Omental fat pad (tissue), 3 donors: ENCODE measurements at regions not wholly inside any gene's neighbourhood (a gene's known extent, or its start where the extent isn't known, plus 50 kb on each side); places are given as distances from the start of the nearest gene placed in this dataset.
"Not testable (repeated sequence)": the region's sequence is repeated elsewhere in the genome, so short reads cannot be mapped to it uniquely, and the experiment has no call there.

Experiments
- ATAC-seq: fragments of 150-250 bp; one replicate; pipeline ENCODE4 v1.9.1; 2016; ENCODE audit warnings: mild to moderate bottlenecking, moderate library complexity; ENCODE audit not compliant: low FRiP score
- DNase-seq: peaks from one replicate; pipeline ENCODE4 v3.0.0-alpha.2; 2019; ENCODE audit warnings: low spot score
- CTCF ChIP-seq, 3 donors: fragments of 450-650 bp; IDR thresholded peaks; one replicate each; pipeline ENCODE4 v1.5.1; 2016 to 2017; ENCODE audit warnings: antibody characterized with exemption in 3 of 3, mild to moderate bottlenecking in 3 of 3, moderate library complexity in 2 of 3

DNA sequence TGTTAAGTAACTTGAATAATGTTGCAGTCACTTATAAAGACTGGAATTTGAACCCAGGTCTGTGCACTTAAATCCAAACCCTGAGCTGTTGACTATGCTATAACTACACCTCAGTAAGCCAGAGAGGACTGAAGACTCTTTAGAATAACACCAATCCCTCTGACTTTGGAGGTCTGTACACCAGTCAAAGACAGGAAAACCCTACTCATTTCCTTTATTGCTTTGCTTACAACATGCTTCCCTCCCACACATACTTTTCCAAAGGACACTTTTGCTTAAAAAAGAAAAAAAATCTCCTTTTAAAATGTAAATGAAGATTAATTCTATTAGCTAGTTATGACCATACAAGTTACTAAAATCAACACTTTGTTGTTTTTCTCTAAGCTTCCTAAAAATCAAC is 184.7 kb upstream of the KCTD7 start:
- DNase-seq = no peak
- no peak for TF ChIP-seq CTCF (IDR thresholded peaks at IDR 0.05)
- ATAC-seq = no peak

DNA sequence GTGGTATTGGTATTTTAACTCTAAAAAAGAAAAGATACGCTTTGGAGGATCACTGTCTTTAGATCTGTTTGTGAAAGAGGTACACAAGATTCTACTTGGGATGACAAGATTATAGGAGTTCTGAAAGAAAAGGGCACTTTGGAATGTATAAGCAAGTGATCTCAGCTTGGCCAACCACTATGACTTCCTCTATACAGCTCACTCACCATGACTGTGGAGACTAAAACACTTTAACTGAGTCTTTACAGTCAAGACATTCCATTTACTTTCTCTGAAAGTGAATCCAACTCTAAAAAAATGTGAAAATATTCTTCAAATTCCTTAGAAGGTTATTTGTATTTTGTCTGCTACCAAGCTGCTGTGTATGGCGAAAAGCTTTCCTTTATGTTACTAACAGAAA is 181.7 kb upstream of the KCTD7 start:
- DNase-seq, ATAC-seq: not testable (repeated sequence)

GRCh38 chr7:66450814-66451213 is 177.9 kb upstream of the KCTD7 start:
- DNase-seq, ATAC-seq: not testable (repeated sequence)

DNA sequence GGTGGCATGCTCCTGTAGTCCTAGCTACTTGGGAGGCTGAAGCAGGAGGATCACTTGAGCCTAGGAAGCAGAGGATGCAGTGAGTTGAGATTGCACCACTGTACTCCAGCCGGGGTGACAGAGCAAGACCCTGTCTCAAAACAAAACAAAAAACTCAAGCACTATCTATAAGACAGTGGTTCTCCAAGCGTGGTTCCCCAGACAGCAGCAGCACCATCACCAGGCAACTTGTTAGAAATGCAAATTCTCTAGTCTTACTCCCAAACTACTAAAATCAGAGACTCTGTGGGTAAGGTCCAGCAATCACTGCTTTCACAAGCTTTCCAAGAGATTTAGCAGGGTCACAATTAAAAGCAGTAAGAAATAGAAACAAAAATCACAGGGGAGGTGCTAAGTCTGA is 177.0 kb upstream of the KCTD7 start:
- not testable (repeated sequence) for ATAC-seq, DNase-seq

- no peak for ATAC-seq
- no peak for DNase-seq
- TF ChIP-seq CTCF (IDR thresholded peaks at IDR 0.05) = no peak
Observed at GRCh38 chr7:66452165-66452564, 176.5 kb upstream of the KCTD7 start.

- DNase-seq = no peak
- ATAC-seq = no peak
- TF ChIP-seq CTCF (IDR thresholded peaks at IDR 0.05) = no peak
Observed at GRCh38 chr7:66453340-66453739, 175.3 kb upstream of the KCTD7 start.

DNA sequence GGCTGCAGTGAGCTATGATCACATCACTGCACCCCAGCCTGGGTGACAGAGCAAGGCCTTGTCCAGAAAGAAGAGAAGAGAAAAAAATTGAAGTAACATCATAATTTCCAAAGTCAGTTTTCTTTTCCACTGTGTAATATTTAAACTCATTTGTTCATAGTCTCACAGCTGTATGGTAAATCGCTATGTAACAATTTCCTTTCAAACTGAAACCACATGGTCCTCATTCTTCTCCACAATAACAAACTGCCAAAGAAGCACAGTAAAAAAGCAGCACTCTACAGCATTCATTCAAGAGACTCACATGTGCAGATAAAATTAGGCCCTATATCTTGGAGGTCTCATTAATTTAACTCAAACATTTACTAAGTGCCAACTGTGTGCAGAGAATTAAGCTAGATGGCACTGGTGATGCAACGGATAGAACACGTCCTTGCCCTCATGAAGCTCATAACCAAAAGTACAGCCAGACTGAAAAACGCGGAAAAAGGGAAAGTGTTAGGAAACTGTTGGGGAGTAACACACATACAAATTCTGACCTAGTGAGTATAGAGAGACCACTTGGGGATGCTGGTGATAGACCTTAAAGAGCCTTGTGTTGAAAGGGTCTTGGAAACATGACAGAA is 174.0 kb upstream of the KCTD7 start:
- DNase-seq = no peak
- TF ChIP-seq CTCF (IDR thresholded peaks at IDR 0.05) = no peak
- ATAC-seq = no peak

DNA sequence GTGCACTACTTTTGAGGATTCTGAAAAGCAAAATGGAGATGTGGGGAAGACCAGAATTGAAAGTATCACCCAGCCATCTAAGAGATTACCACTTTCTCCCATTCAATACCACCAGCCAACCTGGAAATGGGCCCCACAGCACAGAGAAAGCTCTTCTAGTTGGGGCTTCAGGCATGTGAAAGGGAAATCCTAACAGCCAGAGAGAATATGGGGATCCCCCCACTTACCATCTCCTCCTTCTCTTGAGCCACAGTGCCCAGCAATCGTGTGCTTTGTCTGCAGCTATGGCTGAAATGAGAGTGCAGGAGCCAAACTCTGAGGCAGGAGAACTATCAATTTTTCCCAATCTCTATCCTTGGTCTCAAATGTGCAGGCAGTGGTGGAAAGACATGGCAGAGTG is 173.2 kb upstream of the KCTD7 start:
- not testable (repeated sequence) for ATAC-seq, DNase-seq

GRCh38 chr7:66456431-66456830 is 172.2 kb upstream of the KCTD7 start:
- DNase-seq, ATAC-seq: not testable (repeated sequence)

DNA sequence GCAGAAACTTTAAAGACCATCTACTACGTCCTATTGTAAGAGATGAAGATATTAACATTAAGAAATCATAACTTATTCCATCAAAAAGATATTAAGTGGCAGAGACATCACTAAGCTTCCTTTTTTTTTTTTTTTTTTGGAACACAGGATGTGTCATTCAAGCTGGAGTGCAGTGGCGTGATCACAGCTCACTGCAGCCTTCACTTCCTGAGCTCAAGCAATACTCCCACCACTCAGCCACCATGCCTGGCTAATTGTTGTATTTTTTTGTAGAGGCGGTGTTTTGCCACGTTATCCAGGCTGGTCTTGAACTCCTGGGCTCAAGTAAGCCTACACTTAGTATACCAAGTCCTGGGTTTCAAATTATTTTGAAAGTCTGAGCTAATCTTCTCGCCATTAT is 169.7 kb upstream of the KCTD7 start:
- not testable (repeated sequence) for ATAC-seq, DNase-seq

DNA sequence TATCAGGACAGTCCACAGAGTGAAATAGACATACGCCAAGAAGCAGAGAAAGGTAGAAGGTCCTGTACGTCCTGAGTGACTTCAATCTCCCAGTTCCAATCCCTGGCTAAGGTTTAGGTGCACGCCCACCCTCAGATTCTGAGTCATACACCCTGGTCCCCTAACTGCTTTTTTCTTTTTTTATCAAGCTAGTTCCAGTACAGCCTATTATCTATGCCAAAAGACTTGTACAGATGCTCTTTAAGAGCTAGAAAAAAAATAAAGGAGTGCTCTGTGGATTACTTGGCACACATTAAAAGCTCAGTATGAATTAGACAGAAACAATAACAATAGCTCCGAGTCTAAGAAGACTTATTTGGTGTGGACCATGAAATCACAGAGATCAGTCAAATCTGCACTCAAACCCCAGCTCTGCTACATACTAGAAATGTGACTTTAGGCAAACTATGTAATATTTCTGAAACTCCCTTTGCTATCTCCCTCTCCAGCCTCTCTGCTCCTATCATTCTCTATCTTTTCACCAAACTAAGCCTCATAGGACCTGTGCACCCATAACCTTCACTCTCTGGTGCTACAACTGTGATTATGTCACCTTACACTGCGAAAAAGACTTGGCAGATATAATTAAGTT is 168.8 kb upstream of the KCTD7 start:
- DNase-seq, ATAC-seq: not testable (repeated sequence)
